ENCODE measurements at regions not wholly inside any gene's neighbourhood (a gene's known extent, or its start where the extent isn't known, plus 50 kb on each side); places are given as distances from the start of the nearest gene placed in this dataset.

GRCh38 chr6:27073441-27073840 lies 174.1 kb upstream of the PRSS16 start:
- H3K79me2 ChIP-seq (ENCODE audit: insufficient read depth, low read length), result no peaks in the 10 kb centered on the region
- no TSS peak for BruUV-seq (replicated peaks)
- no peaks in the 10 kb centered on the region for H3K36me3 ChIP-seq (replicated peaks in 1 of 2; ENCODE audit: control insufficient read depth in 1 of 2, insufficient read depth in 2 of 2, low read length in 2 of 2)
- 14% methylated on average over 3 of the region's 3 CpGs for WGBS (ENCODE audit: low lambda C conversion rate)
- DNase-seq (ENCODE audit: low spot score) (no peak), ATAC-seq (no peak), FAIRE-seq (no peak)
- no peak overlapping the region for H3K27ac ChIP-seq (ENCODE audit: extremely low read length, insufficient read depth, low read length)
- H3K4me2 ChIP-seq (ENCODE audit: low read depth, low read length), result no peak overlapping the region
- ChIA-PET CTCF (ENCODE audit: low intra/inter-chr PET ratio, low total read pairs) (no interaction called here), POLR2A (no interaction called here)
- H4K20me1 ChIP-seq (ENCODE audit: insufficient read depth, low read length), result no peaks in the 10 kb centered on the region
- H3K4me1 ChIP-seq (ENCODE audit: insufficient read depth, low read length), result peaks cover 18% of the 10 kb centered on the region
- H3K9ac ChIP-seq (ENCODE audit: insufficient read depth, low read depth, low read length), result no peak overlapping the region
- no peak overlapping the region for H3K4me3 ChIP-seq (replicated peaks in 1 of 3; ENCODE audit: insufficient read depth in 1 of 3, low read depth in 2 of 3, low read length in 3 of 3)
- intact Hi-C loops (cut with micrococcal nuclease; ENCODE audit: unreplicated experiment) (no loop called here), in situ Hi-C loops (cut with HindIII; ENCODE audit: extremely low pct_ligation_motif_present, low pct_unique_long_range_greater_than_20kb) (no loop called here)
- TF ChIP-seq ZNF563 (CRISPR knock-in tag; IDR thresholded peaks at IDR 0.05) (no peak), TEAD3 (CRISPR knock-in tag; optimal IDR thresholded peaks at IDR 0.05; ENCODE audit: borderline replicate concordance) (no peak), JUNB (CRISPR knock-in tag; IDR thresholded peaks at IDR 0.05; ENCODE audit: borderline replicate concordance) (no peak), ZSCAN30 (CRISPR knock-in tag; IDR thresholded peaks at IDR 0.05) (no peak), ZNF678 (CRISPR knock-in tag; IDR thresholded peaks at IDR 0.05) (no peak), ZNF552 (CRISPR knock-in tag; IDR thresholded peaks at IDR 0.05; ENCODE audit: borderline replicate concordance) (no peak), EHMT2 (IDR thresholded peaks at IDR 0.05; ENCODE audit: borderline replicate concordance, low read depth, low read length) (no peak), KDM6A (CRISPR knock-in tag; IDR thresholded peaks at IDR 0.05; ENCODE audit: low read depth) (no peak), ELF3 (CRISPR knock-in tag; IDR thresholded peaks at IDR 0.05) (no peak), TBP (CRISPR knock-in tag; IDR thresholded peaks at IDR 0.05) (no peak), ZNF180 (CRISPR knock-in tag; IDR thresholded peaks at IDR 0.05; ENCODE audit: borderline replicate concordance, low read depth) (no peak), ZC3H4 (CRISPR knock-in tag; IDR thresholded peaks at IDR 0.05; ENCODE audit: borderline replicate concordance) (no peak), NFE2 (CRISPR knock-in tag; IDR thresholded peaks at IDR 0.05) (no peak), TBL1XR1 (IDR thresholded peaks at IDR 0.05; ENCODE audit: borderline replicate concordance, low read length, partially characterized antibody) (no peak), MTA3 (CRISPR knock-in tag; IDR thresholded peaks at IDR 0.05) (no peak)
- TF ChIP-seq, protein P1, sequence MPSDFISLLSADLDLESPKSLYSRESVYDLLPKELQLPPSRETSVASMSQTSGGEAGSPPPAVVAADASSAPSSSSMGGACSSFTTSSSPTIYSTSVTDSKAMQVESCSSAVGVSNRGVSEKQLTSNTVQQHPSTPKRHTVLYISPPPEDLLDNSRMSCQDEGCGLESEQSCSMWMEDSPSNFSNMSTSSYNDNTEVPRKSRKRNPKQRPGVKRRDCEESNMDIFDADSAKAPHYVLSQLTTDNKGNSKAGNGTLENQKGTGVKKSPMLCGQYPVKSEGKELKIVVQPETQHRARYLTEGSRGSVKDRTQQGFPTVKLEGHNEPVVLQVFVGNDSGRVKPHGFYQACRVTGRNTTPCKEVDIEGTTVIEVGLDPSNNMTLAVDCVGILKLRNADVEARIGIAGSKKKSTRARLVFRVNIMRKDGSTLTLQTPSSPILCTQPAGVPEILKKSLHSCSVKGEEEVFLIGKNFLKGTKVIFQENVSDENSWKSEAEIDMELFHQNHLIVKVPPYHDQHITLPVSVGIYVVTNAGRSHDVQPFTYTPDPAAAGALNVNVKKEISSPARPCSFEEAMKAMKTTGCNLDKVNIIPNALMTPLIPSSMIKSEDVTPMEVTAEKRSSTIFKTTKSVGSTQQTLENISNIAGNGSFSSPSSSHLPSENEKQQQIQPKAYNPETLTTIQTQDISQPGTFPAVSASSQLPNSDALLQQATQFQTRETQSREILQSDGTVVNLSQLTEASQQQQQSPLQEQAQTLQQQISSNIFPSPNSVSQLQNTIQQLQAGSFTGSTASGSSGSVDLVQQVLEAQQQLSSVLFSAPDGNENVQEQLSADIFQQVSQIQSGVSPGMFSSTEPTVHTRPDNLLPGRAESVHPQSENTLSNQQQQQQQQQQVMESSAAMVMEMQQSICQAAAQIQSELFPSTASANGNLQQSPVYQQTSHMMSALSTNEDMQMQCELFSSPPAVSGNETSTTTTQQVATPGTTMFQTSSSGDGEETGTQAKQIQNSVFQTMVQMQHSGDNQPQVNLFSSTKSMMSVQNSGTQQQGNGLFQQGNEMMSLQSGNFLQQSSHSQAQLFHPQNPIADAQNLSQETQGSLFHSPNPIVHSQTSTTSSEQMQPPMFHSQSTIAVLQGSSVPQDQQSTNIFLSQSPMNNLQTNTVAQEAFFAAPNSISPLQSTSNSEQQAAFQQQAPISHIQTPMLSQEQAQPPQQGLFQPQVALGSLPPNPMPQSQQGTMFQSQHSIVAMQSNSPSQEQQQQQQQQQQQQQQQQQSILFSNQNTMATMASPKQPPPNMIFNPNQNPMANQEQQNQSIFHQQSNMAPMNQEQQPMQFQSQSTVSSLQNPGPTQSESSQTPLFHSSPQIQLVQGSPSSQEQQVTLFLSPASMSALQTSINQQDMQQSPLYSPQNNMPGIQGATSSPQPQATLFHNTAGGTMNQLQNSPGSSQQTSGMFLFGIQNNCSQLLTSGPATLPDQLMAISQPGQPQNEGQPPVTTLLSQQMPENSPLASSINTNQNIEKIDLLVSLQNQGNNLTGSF (CRISPR knock-in tag; IDR thresholded peaks at IDR 0.05), result no peak
- no peaks in the 10 kb centered on the region for H3K27me3 ChIP-seq (ENCODE audit: control insufficient read depth in 1 of 2, insufficient read depth in 2 of 2, low read length in 2 of 2)
- H2AFZ ChIP-seq (ENCODE audit: low read length), result no peak overlapping the region
- H3K9me3 ChIP-seq (ENCODE audit: low read length), result no peaks in the 10 kb centered on the region

Measured in HepG2 (cell line).